NCI-H446 (cell line): ENCODE measurements at regions not wholly inside any gene's neighbourhood (a gene's known extent, or its start where the extent isn't known, plus 50 kb on each side); places are given as distances from the start of the nearest gene placed in this dataset.

Source experiments
- DNase-seq, 2 experiments: peaks; one replicate each; lab custom pipeline; 2025; lab: John Stamatoyannopoulos, UW

DNA sequence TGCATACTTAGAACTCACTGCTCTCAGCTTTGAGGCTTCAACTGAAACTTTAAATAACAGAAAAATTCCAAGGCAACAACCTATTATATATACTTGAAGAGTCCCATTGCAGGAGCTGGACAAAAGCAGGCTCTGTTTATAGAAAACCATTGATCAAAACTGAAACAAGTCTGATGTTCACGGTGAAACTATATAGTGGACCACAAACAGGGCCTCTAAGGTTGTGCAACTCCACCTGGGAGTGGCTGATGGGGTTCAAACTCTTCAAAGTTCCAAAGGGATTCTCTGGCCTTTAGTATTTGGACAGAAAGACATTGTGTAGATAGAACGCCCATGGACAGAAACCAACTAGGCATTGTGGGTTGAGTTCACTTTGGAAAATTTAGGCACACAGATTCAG, 140.3 kb downstream of the ZC3H11B start:
- DNase-seq = no peak

DNA sequence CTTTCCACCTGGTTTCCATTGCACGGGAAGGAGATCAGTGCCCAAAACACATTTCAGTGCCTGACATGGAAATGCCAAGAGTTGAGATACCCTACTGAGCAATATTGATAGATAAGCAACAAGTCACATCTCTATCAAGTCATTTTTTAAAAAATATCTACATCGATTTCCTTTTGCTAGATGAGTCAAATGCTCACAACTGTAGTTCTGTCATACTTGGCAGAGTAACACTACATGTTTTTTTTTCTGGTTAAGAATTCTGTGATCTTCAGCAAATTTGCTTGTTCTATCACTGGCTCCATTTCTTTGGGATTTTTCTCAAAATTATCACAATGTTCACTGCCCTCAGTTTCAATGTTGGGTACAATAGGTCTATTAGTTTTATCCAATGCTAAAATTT, 145.4 kb downstream of the ZC3H11B start:
- DNase-seq = no peak

DNA sequence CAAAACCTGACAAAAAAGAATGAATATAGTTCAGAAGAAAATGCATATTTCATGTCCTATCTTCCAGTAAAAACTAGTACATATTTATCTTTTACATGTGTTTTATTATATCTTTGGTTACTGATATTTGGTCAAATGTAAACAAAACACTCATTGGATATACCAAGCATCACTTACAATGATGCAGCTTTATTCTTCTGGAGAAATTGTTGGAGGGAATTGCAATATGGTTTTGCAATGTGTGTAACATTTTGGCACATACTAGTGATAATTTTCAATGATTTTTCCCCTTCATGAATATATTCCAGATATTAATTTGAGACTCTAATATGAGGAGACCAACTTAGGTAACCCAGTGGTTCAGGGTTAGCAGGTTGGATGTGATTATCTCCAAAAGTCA, 146.1 kb downstream of the ZC3H11B start:
- DNase-seq = no peak

DNA sequence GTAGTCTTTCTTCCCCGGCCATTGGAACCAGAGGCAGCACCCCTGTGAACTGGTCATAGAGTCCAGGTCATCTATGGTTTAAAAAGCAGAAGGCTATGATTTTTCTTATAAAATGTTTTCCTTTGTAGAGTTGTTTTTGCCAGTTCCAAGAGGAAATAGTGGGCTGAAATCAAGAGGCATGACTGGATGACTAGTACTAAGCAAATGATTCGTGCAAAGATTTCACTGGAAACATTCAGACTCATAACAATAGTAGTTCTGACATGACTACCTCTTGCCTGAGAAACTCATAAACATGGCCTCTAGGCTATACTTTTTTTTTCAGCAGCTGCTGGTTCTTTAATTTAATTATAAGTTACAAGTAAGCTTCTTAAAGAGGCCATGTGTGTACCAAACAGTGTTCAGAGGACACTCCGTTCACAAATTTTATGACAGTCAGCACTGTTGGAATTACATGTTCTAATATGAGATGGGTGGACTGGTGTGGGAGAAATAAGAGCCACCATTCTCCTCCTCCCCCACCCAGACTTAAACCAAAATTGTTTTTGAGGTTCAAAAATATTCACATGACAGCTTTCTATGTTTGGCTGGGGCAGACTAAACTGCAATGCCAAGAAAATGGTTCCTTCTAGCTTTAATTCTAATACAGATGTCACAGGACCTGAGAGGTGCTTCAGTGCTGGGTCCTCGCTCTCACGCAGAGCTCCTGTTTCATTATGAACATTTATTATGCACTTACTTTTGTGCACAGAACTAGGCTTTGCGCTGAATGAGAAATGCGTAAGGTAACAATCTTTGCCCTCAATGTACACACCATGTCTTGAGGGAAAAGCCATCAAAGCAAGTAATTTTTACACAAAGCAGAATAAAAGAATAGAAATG, 147.5 kb downstream of the ZC3H11B start:
- no peak for DNase-seq

DNA sequence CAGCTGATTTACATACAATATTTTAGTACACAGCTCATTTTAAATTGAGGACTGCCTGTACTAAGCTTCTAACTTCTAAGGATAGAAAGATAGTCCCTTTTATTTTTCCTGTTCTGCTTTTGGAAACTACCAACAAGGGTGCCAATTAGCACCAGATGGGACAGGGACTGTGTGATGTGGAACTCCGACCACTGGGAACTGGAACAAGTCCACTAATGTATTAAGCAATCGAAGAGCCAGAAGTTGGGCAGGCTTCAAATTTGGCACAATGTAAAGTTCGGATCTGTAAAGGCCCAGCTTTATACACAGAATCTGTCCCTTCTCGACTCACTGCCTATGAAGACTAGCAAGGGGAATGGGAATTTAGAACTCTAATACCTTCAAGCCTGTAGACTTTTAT, 149.3 kb downstream of the ZC3H11B start:
- peak in 1 of 2 experiments; percentile 64 for DNase-seq

DNA sequence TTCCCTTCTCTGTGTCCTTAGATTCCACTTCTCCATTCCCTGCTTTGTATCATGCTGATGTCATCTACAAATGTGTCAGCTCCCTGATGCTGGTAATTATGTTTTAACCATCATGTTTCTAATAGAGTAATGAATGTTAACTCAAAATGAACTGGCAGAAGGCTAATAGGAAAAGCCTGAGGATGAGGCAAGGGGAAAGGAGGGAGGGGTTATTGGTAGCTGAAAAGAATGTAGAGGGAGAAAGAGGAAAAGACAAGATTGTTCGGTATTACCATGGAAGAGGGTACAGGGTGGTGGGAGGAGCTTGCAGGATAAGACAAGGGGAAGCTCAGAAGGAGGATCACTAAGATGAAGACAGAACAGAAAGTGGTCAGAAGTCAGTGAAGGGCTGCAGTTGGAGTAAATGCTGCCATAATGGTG, 150.9 kb downstream of the ZC3H11B start:
- no peak for DNase-seq

DNA sequence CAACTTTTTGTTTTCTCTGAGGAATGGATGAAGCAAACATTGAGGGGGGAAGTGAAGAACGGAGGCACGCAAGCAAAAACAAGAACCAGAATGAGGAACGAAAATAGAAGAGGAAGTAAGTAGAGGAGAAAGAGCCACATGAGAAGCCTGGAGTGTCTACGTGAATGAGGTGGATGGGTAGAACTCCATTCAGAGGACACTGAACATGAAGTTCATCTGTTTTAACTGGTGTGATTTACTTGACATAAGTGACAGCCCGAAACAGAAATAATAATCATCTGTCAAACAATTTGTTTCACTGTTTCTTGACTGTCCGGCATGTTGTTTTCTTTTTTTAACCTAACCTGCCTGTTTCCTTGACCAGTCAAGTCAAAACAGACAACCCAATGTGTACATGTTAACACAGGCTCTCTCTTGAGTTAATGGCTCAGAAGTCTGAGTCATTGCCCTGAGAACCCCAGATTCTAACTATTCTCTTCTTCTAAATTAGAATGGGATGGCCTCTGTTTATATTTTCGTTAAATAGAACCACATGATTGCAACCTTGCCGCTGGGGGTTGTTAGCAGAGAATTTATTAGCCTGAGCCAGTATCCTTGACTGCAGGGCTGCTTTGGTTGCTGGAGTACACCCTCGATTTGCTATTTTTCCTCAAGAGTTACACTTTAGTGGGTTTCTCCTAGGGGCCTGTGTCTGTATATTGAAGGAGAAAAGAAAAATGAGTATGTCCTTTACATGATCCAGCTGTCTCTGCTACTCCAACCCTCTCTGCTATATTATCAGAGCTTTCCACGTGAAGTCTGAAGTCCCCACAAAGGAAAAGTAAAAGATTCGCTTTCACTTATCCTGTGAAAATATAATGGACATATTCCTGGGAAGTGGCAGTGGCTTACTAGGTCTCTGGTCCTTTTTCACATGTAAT, 151.7 kb downstream of the ZC3H11B start:
- no peak for DNase-seq

DNA sequence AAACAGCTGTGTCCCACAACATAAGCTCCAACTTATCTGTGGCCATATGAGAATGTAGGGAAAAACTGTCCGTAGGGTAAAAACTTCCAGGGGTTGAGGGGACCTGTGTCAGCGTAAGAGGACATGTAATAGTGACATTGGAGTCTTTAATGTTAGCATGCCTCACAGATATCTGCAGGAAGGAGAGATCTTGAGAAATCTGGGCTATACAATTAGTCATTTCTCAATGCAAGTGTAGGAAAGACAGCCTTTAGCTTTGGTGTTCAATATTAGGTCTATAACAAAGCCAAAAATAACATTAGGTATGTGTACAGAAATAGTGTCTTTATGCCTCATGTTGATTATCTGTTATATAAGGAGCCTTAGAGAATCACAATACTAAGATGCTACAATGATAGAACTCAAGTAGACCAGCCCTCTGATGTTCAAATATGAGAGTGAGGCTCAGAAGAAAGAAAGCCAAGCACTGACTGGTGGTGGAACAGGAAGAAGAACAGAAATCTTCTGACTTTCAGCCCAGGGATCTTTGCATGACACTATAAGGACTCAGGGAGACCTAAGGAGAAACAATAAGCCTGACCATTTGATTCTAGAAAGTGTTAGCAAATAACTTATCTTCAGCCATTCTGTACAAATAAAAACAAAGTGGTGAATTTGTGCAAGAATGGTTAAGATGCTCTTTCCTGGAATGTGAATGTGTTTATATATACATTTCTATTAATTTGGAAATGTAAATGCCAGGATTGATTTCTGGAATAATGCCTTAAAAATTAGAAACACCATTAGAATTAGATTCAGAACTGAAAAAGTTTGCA, 152.6 kb downstream of the ZC3H11B start:
- no peak for DNase-seq

DNA sequence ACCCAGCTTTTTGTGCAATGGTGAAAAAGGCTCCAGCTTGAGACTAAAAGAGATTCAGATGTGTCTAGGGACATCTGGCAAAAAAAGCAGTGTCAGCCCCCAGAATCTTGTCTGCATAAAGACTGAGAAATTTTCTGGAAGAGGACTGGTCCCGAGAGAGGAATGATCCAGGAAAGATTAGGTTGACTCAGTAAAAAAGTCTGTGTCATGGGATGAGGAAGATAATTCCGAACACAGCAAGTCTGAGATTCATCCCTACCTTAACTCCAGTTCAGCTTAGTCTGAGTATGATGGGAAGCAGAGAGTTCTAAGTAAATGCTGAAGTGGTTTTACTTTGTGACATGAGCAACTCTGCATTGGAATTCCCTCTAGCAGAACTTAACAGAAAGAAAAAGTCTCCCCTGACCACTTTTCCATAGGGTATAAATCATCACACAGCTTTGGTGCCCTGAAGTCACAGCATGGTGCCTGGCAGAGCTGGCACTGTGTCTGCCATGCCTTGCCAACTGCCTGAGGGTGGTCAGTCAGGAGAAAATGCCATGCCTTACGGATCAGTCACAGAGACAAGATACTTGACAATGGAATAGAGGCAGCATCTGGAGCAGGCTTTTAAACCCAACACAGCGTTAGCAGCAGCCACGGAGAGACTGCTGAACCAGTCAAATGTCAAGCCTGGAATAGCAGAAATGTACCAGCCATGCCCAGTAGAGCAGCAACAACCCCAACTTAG, 153.4 kb downstream of the ZC3H11B start:
- peak in 1 of 2 experiments; percentile 32 for DNase-seq

DNA sequence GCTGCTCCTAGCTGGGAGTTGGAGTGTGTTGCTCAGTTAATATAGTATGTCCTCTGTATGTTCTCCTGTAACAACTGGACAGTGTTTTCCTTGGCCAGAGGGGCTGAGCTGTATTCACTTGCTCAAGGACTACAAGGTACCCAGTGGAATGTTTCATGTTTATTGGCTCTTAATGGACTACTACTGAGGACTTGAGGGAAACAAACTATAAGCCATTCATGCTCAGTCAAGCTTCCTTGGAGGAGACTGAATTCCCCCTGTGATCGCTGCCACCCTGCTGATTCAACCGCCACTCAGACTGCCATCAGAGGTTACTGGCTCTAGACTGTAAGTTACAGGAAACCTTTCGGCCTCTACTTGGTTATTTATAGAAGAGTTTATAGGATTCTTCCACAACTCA, 166.6 kb downstream of the ZC3H11B start:
- no peak for DNase-seq

DNA sequence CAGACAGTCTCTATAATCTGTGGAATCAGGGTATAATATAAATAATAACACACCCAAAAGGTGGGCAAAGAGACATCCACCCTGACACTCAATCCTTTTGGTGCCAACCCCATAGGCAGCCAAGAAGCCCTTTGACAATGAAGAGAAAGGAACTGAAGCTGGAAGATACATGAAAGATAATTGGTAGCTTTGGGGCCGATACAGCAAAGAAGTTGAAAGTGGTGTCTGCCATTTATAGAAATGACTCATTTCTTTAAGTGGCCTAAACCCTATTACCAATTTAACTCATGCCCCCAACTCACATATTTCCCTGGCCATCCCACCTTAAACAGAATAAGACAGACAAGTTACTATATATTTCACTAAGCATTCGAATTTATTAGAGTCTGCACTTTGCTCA, 167.0 kb downstream of the ZC3H11B start:
- DNase-seq = no peak

DNA sequence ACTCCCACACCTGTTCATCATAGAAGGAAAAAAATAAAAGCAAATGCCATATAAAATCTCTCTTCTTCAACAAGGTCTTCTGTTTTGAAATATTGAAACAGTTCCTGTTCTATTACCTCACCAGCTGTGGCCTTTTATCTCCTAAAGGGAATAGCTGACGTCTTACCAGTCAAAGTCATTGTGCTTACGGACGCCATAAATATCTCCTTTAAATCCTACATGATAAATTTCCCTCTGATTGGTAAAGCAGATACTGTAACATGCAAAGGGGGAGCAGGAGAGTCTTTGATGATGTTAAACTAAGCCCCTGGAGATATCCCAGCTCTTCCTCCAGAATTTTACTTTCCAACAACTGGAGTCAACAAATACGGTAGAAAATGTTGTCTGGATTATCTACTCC, 168.4 kb downstream of the ZC3H11B start:
- no peak for DNase-seq

DNA sequence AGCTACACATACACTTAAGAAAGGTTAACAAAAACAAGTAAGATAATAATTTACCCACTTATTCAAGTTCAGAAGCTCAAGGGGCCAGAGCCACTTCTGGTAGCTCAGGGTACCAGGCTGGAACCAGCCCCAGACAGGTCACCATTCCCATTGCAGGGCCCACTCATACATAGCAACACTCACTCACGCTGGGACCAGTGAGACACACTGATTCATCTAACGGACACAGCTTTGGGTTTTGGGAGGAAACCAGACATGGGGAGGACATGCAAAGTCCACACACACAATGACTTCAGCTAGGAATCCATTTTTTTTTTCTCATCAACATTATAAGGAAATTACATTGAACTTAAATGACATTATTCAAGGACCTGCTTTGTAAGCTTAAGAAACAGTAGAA, 169.1 kb downstream of the ZC3H11B start:
- no peak for DNase-seq

DNA sequence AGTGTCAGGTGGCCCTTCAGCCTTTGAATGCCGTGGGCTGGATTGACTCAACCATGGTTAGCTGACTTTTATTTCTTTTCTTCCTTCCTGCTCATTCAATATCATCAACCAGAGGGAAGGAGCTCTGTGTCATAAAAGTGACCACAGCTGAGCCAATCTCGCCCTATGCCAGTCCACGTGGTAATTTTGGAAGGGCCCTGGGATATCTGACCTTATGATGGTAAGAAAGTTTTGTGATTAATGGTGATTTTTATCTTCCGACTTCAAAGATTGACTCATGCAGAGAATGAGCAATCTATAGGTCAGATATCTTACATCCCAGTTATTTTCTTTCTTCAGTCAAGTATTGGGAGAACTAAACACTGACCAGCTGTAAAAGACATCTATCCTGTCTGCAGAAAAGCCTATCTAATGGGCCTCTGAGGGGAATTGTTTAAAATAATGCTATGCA, 170.3 kb downstream of the ZC3H11B start:
- no peak for DNase-seq

DNA sequence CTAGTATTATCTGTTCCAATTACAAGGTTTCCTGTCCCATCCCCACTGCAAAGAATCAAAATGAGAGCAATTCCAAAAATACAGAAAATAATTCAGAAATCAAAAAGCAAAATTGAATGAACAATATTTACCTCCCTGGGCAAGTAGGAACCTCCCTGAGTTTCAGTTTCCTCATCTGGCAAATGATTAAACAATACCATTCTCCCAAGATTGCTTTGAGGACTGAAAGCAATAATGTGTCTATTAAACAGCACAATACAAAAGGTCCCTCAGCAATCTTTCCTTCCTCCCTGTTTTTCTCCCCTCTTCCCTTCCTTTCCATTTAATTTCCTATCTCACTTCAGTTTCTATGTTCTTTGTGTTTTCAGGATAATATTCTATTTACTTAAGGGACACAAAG, 171.0 kb downstream of the ZC3H11B start:
- no peak for DNase-seq

DNA sequence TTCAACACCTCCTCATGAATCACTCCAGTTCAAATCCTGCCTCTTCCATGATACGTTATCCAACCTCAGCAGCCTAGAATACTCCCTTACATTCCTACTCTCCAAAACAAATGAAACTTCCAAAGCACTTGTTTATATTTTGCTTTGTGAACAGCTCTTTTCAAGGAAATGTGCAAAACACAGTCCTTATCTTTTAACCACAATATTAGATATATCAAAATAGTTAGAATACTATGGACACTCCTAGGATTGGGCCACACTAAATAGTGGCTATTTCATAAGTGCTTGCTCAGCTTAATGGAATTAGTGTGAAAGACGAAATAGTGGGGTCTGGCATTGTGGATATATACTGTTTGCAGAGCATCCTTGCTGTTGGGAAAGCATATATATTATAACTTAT, 173.5 kb downstream of the ZC3H11B start:
- no peak for DNase-seq

DNA sequence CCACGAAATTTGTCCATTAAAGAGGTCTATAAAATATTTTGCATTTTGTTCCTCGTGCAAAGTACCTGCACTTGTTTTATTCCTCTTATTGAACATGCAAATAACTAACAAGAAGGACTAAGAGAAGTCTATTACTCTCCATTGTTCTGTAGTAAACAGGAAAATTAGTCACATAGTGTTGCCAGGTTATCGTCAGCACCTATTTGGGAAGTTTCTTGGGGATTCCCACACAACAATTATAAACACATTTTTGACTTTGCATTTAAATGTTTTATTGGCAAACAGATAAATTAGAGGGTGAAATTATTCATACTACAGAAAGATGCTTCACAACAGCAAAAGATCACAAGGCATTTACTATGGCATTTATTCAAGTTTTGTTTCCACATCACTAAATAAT, 174.5 kb downstream of the ZC3H11B start:
- no peak for DNase-seq

DNA sequence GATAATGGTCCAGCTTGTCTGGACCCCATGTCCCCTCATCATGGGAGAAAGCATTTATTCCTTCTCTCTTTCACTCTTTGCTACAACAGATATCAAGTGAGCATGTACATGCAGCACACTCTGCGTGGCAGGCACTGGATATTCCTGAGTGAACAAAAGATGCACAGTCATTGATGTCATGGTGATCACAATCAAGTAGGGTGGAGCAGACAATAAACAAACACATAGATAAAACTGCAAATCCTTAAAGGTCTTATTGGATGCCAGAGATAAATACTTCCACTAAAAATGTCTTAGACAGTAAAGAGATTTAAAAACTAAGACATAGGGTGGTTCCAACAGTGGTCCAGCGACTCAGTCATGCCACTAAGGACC, 178.0 kb downstream of the ZC3H11B start:
- no peak for DNase-seq

DNA sequence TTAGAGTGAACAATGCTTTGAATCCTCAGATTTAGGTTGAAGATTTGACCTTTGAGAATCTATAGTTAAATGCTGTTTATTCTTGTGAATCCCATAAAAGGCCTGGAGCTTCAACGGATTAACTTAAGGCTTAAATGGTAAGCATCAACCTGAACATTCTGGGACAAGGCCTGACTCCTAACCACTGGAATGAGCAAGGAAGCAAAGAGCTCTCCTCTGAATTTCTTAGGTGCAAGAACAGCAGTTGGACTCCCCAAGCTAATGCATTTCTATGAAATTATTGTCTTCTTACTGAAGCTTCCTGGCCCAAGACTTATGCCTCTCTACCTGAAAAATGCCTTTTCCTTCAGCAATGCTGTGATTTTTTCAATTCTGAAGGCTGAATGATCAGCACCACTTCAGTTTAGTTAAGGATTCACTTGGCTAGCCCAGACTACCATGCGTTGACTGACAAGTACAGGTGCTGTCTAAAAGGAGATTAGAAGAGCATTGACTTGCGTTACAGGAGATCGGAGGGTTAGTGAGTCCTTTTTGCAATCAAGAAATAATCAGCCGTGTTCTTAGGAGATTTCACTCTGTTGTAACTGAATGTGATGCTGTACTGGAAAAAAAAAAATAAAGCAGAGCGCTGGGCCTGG, 178.5 kb downstream of the ZC3H11B start:
- no peak for DNase-seq

DNA sequence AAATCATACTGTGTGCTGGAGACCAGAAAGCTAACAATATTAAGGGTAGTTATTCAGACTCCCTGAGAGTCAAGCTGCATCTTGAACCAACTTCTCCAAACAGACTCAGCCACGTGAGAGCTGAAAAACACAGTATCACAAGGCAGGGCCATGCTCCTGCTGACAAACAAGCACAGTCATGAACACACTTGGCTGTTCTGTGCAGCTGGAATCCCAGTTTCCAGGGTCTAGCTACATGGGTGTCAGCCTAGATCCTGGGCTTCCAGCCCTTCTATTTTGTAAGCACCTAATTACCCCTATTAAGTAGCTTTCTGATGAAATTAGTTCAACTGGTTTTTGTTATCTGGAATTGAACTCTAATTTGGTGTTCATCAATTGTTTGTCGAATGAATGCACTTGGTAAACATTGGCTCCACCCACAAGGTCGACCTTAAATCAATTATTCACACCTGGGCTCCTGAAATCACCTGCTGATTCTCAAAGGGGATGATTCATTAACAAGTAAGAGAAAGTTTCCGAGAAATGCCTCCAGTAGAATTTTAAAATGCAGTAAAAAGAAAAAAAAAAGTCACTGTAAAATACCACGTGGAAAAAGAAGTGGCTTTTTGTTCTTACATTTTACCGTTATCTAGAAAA, 179.3 kb downstream of the ZC3H11B start:
- no peak for DNase-seq
